OCI-LY7 (cell line): ENCODE measurements at regions not wholly inside any gene's neighbourhood (a gene's known extent, or its start where the extent isn't known, plus 50 kb on each side); places are given as distances from the start of the nearest gene placed in this dataset.

Experiments used
- BruUV-seq: library from RNA; stranded (reverse); fragments of 400-500 nt; replicated peaks from 2 replicates; lab custom pipeline; 2021; lab: Mats Ljungman, UMichigan
- CTCF ChIA-PET: fragments of 300-600 bp; sonication (Branson Sonifier 250); formaldehyde crosslinking; loops from one replicate; lab custom pipeline; 2022; ENCODE audit warnings: antibody characterized with exemption; ENCODE audit not compliant: unreplicated experiment; lab: Charles Lee
- POLR2A ChIA-PET: fragments of 300-600 bp; sonication (Branson Sonifier 250); formaldehyde crosslinking; loops from one replicate; lab custom pipeline; 2022; ENCODE audit warnings: antibody characterized with exemption; lab: Charles Lee
- DNase-seq: peaks from one replicate; pipeline ENCODE4 v3.0.0-alpha.2; 2015; ENCODE audit warnings: low spot score
- H2AFZ ChIP-seq: fragments of 200-600 bp; sonication (generic), shearing (Covaris generic); 2 replicates; pipeline ENCODE4 v1.6.1; 2014; ENCODE audit warnings: mild to moderate bottlenecking, antibody characterized with exemption, low read length, moderate library complexity
- H3K27ac ChIP-seq: fragments of 200-600 bp; sonication (generic); 2 replicates; pipeline ENCODE4 v1.5.1; 2014; ENCODE audit warnings: mixed run types, low read depth, mild to moderate bottlenecking, moderate library complexity, low read length, inconsistent platforms; ENCODE audit not compliant: poor library complexity, severe bottlenecking
- H3K36me3 ChIP-seq: fragments of 200-600 bp; sonication (generic); 2 replicates; pipeline ENCODE4 v1.6.1; 2014; ENCODE audit warnings: mild to moderate bottlenecking, antibody characterized with exemption, low read length, moderate library complexity, mixed read lengths; ENCODE audit not compliant: insufficient read depth
- H3K4me1 ChIP-seq: fragments of 200-600 bp; sonication (generic); 2 replicates; pipeline ENCODE4 v1.5.1; 2014; ENCODE audit warnings: mild to moderate bottlenecking, low read length; ENCODE audit not compliant: insufficient read depth, poor library complexity, severe bottlenecking
- H3K4me2 ChIP-seq: fragments of 200-600 bp; sonication (generic); 2 replicates; pipeline ENCODE4 v1.6.1; 2014; ENCODE audit warnings: mild to moderate bottlenecking, low read length
- H3K4me3 ChIP-seq: fragments of 200-600 bp; sonication (generic); 2 replicates; pipeline ENCODE4 v1.5.1; 2014; ENCODE audit warnings: mild to moderate bottlenecking, low read depth, low read length; ENCODE audit not compliant: poor library complexity, severe bottlenecking
- H3K79me2 ChIP-seq: fragments of 200-600 bp; sonication (generic); 2 replicates; pipeline ENCODE4 v1.6.1; 2016; ENCODE audit warnings: low read depth, mild to moderate bottlenecking, low read length, moderate library complexity, mixed read lengths; ENCODE audit not compliant: insufficient read depth
- H3K9me2 ChIP-seq: fragments of 200-600 bp; sonication (generic); 2 replicates; pipeline ENCODE4 v1.6.1; 2016; ENCODE audit warnings: mild to moderate bottlenecking, low read length, mixed read lengths; ENCODE audit not compliant: insufficient read depth
- H3K9me3 ChIP-seq: fragments of 200-600 bp; sonication (generic); 2 replicates; pipeline ENCODE4 v1.6.1; 2014; ENCODE audit warnings: mild to moderate bottlenecking, mixed run types, low read length, mixed read lengths
- H4K20me1 ChIP-seq: fragments of 200-600 bp; sonication (generic); 2 replicates; pipeline ENCODE4 v1.6.1; 2014; ENCODE audit warnings: mild to moderate bottlenecking, antibody characterized with exemption, low read length, moderate library complexity, mixed read lengths; ENCODE audit not compliant: insufficient read depth
- EZH2phosphoT487 ChIP-seq: fragments of 200-600 bp; sonication (generic); IDR thresholded peaks from 2 replicates; pipeline ENCODE4 v1.6.1; 2018; ENCODE audit warnings: low read depth, borderline replicate concordance, mild to moderate bottlenecking, mixed run types, antibody characterized with exemption, low read length, moderate library complexity, mixed read lengths
- intact Hi-C: fragments of 100-400 bp; cut with micrococcal nuclease; formaldehyde crosslinking; loops from one replicate; pipeline ENCODE4 v1.10.0; 2022; ENCODE audit not compliant: unreplicated experiment
- TF ChIP-seq, protein P1 (sequence below): fragments of 200-600 bp; sonication (generic); conservative IDR thresholded peaks from 2 replicates; pipeline ENCODE4 v1.5.1; 2014; ENCODE audit warnings: mild to moderate bottlenecking, antibody characterized with exemption, low read length, moderate library complexity, mixed read lengths

DNA sequence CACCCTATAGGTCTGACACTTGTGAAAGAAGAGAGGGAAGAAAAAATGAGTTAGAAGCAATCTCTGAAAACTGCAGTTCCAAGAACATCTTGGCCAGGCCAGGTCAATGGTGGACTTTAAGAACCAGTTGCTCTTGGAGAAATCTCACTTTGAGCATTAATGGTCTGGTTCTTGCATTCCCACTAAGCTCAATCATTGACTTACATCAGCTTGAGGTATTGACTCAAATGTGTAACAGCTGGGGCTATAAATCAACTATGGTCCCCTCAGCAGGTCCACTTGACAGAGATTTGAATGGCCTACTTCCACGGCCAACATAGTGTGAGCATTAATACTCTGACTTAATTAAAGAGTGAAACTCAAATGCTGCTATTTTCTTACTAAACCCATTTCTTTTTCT, 357.8 kb upstream of the RGMB start:
- Histone ChIP-seq H3K4me1 (no peaks in the 10 kb centered on the region), H3K36me3 (no peaks in the 10 kb centered on the region), H3K27ac (no peak overlapping the region), H3K4me3 (no peak overlapping the region), H2AFZ (no peak overlapping the region), H3K9me2 (no peaks in the 10 kb centered on the region), H3K9me3 (no peaks in the 10 kb centered on the region), H4K20me1 (no peaks in the 10 kb centered on the region), H3K79me2 (no peaks in the 10 kb centered on the region), H3K4me2 (no peak overlapping the region)
- BruUV-seq = no TSS peak
- TF ChIP-seq, protein P1, sequence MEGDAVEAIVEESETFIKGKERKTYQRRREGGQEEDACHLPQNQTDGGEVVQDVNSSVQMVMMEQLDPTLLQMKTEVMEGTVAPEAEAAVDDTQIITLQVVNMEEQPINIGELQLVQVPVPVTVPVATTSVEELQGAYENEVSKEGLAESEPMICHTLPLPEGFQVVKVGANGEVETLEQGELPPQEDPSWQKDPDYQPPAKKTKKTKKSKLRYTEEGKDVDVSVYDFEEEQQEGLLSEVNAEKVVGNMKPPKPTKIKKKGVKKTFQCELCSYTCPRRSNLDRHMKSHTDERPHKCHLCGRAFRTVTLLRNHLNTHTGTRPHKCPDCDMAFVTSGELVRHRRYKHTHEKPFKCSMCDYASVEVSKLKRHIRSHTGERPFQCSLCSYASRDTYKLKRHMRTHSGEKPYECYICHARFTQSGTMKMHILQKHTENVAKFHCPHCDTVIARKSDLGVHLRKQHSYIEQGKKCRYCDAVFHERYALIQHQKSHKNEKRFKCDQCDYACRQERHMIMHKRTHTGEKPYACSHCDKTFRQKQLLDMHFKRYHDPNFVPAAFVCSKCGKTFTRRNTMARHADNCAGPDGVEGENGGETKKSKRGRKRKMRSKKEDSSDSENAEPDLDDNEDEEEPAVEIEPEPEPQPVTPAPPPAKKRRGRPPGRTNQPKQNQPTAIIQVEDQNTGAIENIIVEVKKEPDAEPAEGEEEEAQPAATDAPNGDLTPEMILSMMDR = no peak
- TF ChIP-seq EZH2phosphoT487 = no peak
- POLR2A ChIA-PET = no interaction called here
- DNase-seq = no peak
- CTCF ChIA-PET = no interaction called here
- intact Hi-C loops = no loop called here

DNA sequence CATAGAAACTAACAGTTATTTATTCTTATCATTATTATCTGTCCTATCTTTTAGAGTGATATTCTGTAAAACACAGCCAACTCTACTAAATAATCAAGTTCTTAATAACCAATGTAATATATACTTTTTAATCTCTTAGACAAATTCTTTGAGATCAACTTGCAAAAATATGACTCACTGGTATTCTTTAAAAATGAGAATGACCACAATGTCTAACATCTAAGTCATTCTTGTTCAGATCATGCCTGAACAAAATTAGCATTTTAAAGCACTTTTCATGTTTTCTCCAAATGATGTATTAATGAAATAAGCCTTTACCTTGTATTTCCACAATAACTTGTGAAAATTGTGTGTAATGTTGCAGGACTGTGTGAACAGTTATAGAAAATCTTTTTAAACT, 356.9 kb upstream of the RGMB start:
- no peaks in the 10 kb centered on the region for H3K36me3 ChIP-seq
- H2AFZ ChIP-seq = no peak overlapping the region
- no peaks in the 10 kb centered on the region for H3K79me2 ChIP-seq
- no peak overlapping the region for H3K4me3 ChIP-seq
- no peak overlapping the region for H3K27ac ChIP-seq
- H3K9me2 ChIP-seq = no peaks in the 10 kb centered on the region
- no peaks in the 10 kb centered on the region for H4K20me1 ChIP-seq
- no peak overlapping the region for H3K4me2 ChIP-seq
- H3K4me1 ChIP-seq = no peaks in the 10 kb centered on the region
- CTCF ChIA-PET = no interaction called here
- intact Hi-C loops = no loop called here
- TF ChIP-seq, protein P1 = no peak
- no peak for TF ChIP-seq EZH2phosphoT487
- no peak for DNase-seq
- no peaks in the 10 kb centered on the region for H3K9me3 ChIP-seq
- BruUV-seq = no TSS peak
- POLR2A ChIA-PET = no interaction called here

DNA sequence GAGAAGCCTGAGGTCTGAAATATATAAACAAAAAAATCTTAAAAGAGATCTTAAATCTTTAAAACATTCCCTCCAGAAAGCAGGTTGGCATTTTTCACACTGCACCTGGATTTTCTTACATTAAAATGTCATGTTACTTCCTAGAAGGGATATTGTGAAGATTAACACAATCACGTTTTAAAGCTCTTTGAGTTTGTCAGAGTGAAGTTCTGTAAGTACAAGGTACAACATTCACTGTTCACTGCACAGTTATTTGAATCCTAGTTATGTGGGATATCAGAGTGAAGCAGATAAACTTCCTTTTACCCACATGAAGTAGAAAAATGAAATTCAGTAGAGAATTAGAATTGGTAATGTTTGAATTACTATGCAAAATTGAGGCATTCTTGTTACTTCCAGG, 353.6 kb upstream of the RGMB start:
- no peaks in the 10 kb centered on the region for H3K9me2 ChIP-seq
- H3K4me2 ChIP-seq = no peak overlapping the region
- POLR2A ChIA-PET = interaction anchor here (0.9 kb wide), 1 partner anchor 11 kb away, joined by 4 read pairs; no protein-coding TSS in a partner anchor
- no peaks in the 10 kb centered on the region for H3K4me1 ChIP-seq
- no peak overlapping the region for H3K27ac ChIP-seq
- no peaks in the 10 kb centered on the region for H4K20me1 ChIP-seq
- H3K4me3 ChIP-seq = no peak overlapping the region
- H2AFZ ChIP-seq = no peak overlapping the region
- H3K79me2 ChIP-seq = no peaks in the 10 kb centered on the region
- CTCF ChIA-PET = no interaction called here
- no peak for TF ChIP-seq EZH2phosphoT487
- TF ChIP-seq, protein P1 = no peak
- H3K9me3 ChIP-seq = no peaks in the 10 kb centered on the region
- DNase-seq = no peak
- BruUV-seq = no TSS peak
- no peaks in the 10 kb centered on the region for H3K36me3 ChIP-seq
- intact Hi-C loops = no loop called here
